Stimulated activated effector memory CD8-positive, alpha-beta T cell treated with anti-CD3 and anti-CD28 coated beads, Interleukin-12 subunit alpha, Interleukin-12 subunit beta, amount 100 ng/mL, for 72 hours (primary cell): ENCODE measurements at regions not wholly inside any gene's neighbourhood (a gene's known extent, or its start where the extent isn't known, plus 50 kb on each side); places are given as distances from the start of the nearest gene placed in this dataset.
A peak's percentile ranks its signal among the peaks of the same experiment; 100 is the strongest.

Experiments used
- ATAC-seq: fragments of 150-1000 bp; cut with Tn5 transposase; 2 replicates; pipeline ENCODE4 v1.10.0; 2021
- DNase-seq, 2 donors: peaks; one replicate each; pipeline ENCODE4 v3.0.0; 2021 to 2022; ENCODE audit warnings: low spot score in 2 of 2
- H3K27ac Mint-ChIP-seq: one replicate; pipeline ENCODE4 v1.8.0; 2022; ENCODE audit warnings: mild to moderate bottlenecking, mixed read lengths
- H3K36me3 Mint-ChIP-seq: one replicate; pipeline ENCODE4 v1.8.0; 2022; ENCODE audit warnings: mild to moderate bottlenecking, mixed read lengths
- H3K4me1 Mint-ChIP-seq: one replicate; pipeline ENCODE4 v1.8.0; 2022; ENCODE audit warnings: mixed read lengths
- H3K4me3 Mint-ChIP-seq: one replicate; pipeline ENCODE4 v1.8.0; 2022; ENCODE audit warnings: mild to moderate bottlenecking, mixed read lengths
- H3K9me3 Mint-ChIP-seq: one replicate; pipeline ENCODE4 v1.8.0; 2022; ENCODE audit warnings: mixed read lengths

DNA sequence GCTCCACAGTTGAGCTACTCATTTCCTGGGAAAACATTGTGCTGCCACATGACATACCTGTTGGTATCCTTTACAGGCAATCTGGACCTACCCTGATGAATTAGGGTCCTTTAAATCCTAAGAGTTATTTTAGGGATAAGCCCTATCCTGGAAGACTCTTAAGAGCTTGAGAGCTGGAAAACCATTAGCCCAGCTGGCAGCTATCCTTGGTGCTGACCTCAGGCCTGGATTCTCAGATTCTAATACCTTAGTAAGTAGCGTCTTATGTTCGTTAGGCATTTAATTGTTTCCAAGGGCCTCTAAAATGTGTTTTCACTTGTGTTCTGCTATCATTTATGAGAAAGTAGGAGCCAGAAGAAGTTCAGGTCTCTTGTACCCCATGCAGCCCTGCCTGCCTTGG lies 93.0 kb upstream of the SORCS3 start:
- H3K27ac Mint-ChIP-seq: no peak overlapping the region
- ATAC-seq (no peak), DNase-seq (no peak)
- H3K4me1 Mint-ChIP-seq: no peaks in the 10 kb centered on the region
- H3K4me3 Mint-ChIP-seq: no peak overlapping the region
- no peaks in the 10 kb centered on the region for H3K36me3 Mint-ChIP-seq
- no peaks in the 10 kb centered on the region for H3K9me3 Mint-ChIP-seq

DNA sequence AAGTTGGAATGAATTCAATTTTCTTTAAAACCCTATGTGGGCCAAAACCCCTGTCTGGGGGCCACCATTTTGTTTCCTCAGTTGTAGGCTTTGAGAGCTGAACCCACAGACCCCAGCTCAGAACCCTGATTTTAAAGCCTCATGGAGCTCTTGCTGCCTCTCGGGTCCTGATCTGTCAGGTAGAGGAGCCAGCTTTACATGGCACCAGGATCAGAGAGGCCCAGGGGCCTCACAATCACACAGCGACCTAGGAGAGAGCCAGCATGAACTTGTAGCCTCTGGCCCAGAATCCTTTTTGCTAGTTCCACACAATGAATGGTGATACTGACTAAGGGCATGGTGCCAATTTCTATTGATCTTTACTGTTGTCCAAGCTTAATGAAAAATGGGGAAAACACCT lies 84.3 kb upstream of the SORCS3 start:
- ATAC-seq (no peak), DNase-seq (no peak)
- no peak overlapping the region for H3K27ac Mint-ChIP-seq
- no peaks in the 10 kb centered on the region for H3K9me3 Mint-ChIP-seq
- no peak overlapping the region for H3K4me3 Mint-ChIP-seq
- no peaks in the 10 kb centered on the region for H3K4me1 Mint-ChIP-seq
- H3K36me3 Mint-ChIP-seq: no peaks in the 10 kb centered on the region

DNA sequence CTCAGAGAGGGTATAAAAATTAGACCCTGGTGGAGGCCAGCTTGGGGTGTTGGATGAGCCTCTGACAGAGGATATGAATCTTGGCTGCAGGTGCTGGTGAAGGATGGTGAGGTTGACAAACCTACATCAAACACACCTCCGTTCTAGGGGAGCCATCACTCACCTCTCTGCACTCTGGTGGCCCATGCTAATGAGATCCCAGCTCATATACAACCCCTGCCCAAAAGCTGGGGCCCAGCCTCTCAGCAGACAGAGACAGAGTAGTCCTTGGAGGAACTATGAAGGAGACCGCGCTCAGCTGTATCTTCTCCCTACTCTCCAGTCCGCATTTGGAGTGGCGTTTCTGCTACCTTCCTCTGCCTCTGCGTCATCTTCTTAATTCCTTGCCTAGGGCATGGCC lies 83.1 kb upstream of the SORCS3 start:
- ATAC-seq: no peak
- Mint-ChIP-seq H3K27ac (no peak overlapping the region), H3K36me3 (no peaks in the 10 kb centered on the region), H3K9me3 (no peaks in the 10 kb centered on the region), H3K4me3 (no peak overlapping the region), H3K4me1 (no peaks in the 10 kb centered on the region)
- peak in 1 of 2 donors; percentile 35 for DNase-seq

DNA sequence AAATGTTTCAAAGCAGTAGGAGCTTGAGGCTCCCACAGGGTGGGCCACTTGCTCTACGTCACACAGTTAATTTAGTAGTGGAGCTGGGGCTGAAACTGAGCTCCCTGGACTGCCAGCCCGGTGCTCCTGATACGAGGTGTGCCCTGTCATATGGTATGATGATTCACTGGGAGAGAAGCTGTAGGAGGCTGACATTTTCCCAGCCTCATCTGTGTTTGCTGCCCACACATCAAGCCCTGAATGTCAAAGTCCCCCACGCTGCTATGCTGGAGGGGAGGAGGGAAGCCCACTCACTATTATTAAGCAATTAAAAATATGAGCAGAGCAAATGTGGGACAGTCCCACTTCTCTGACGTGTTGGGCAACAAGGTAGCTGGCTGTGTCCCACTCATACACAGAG lies 81.2 kb upstream of the SORCS3 start:
- Mint-ChIP-seq H3K4me3 (no peak overlapping the region), H3K36me3 (no peaks in the 10 kb centered on the region), H3K4me1 (no peaks in the 10 kb centered on the region), H3K27ac (no peak overlapping the region), H3K9me3 (no peaks in the 10 kb centered on the region)
- no peak for ATAC-seq
- DNase-seq: peak in 1 of 2 donors; percentile 22

DNA sequence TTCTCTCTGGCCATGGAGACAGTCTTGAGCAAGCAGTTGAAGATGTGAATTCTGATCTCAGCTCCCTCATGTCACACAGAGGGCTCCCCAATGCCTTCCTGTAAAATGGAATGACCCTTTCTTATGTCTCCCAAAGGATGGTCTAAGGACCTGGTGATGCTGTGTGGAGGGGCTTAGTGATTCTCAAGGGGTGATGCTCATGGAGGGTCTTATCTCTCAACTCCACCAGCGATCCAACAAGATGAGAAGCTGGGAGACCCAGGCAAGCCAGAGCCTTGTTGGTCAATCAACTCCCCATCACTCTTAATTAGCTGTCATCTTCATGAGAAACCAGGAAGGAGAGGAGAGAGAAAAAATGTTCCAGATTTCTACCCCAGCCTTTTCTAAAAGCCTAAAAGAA lies 78.0 kb upstream of the SORCS3 start:
- Mint-ChIP-seq H3K4me1 (no peaks in the 10 kb centered on the region), H3K36me3 (no peaks in the 10 kb centered on the region), H3K4me3 (no peak overlapping the region), H3K9me3 (peaks cover 5% of the 10 kb centered on the region), H3K27ac (no peak overlapping the region)
- no peak for ATAC-seq
- DNase-seq: no peak

DNA sequence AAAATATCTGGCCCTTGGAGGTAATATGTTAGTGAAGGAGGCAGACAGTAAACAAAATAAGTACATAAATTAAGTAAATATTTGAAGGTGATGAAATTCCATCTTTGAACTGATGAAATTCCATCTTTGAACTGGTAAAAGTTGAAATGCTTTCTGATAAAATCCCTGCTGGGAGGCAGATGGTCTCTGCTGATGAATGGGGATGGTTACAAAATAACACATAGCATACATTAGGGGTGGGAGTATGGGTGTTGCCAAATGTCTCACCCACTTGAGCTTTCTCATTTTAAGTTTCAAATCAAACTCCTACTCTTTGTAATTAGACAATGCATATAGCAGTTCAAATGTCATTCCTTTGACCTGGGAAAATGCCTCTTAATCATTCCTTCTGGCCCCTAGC lies 77.5 kb upstream of the SORCS3 start:
- Mint-ChIP-seq H3K9me3 (peaks cover 5% of the 10 kb centered on the region), H3K36me3 (no peaks in the 10 kb centered on the region), H3K27ac (no peak overlapping the region), H3K4me1 (no peaks in the 10 kb centered on the region), H3K4me3 (no peak overlapping the region)
- DNase-seq (peak in 1 of 2 donors; percentile 4), ATAC-seq (no peak)

DNA sequence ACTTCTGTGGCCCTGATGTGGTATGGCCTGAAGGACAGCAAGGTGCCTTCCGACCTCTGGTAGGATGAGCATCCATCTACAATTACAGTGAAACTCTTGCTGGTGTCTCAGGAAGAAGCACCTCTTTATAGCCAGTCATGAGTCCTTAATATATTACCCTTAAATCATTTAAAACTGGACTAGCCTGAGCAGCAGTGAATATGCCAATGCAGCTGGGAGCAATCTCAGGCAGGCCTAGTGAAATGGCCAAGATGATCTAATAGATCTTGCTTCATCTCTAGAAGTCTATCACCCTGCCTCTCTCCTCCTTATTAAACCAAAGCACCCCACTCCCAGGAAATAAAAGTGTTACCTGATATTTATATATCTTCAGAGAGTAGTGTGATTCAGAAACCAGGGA lies 66.7 kb upstream of the SORCS3 start:
- Mint-ChIP-seq H3K27ac (no peak overlapping the region), H3K4me1 (no peaks in the 10 kb centered on the region), H3K36me3 (no peaks in the 10 kb centered on the region), H3K9me3 (peaks cover 19% of the 10 kb centered on the region), H3K4me3 (no peak overlapping the region)
- ATAC-seq: no peak
- DNase-seq: peak in 1 of 2 donors; percentile 13

DNA sequence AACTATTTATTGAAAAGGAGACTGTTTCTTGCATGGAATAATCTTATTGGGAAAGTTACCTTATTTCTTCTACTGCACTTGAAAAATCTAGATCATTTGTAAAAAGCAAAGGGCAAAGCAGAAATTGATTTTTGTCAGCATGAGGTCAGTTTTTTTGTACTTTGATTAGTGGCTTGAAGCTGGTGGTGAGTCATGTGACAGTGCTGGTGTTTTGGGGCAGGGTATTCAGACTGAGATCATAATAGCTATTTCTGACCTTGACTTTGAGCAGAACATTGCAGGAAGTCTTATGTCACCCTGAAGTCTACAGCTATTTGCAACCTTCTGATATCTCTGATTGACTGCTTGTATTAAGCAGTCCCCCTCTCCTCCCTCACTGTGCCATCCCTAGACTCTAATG lies 66.3 kb upstream of the SORCS3 start:
- ATAC-seq (no peak), DNase-seq (peak in 1 of 2 donors; percentile 22)
- no peaks in the 10 kb centered on the region for H3K36me3 Mint-ChIP-seq
- H3K4me3 Mint-ChIP-seq: no peak overlapping the region
- peaks cover 15% of the 10 kb centered on the region for H3K9me3 Mint-ChIP-seq
- H3K4me1 Mint-ChIP-seq: no peaks in the 10 kb centered on the region
- no peak overlapping the region for H3K27ac Mint-ChIP-seq

DNA sequence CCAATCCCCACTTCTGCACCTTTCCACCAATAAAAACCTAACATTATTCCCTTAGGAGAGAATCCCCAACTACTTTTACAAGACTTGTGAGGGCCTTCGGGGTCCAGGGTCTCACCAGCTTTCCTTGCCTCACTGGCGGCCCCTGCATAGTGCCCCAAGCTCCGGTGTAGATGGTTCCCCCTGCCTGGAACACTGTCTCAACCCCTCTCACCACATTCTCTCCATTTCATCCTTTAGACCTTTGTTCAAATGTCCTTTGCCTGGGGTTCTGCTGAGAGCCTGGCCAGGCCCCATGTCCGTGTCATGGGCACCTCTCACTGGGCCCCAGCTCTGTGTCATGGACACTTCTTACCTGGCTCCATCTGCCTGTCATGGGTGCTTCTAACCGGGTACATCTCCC lies 64.5 kb upstream of the SORCS3 start:
- Mint-ChIP-seq H3K27ac (no peak overlapping the region), H3K9me3 (peaks cover under 1% of the 10 kb centered on the region), H3K4me1 (peaks cover 7% of the 10 kb centered on the region), H3K4me3 (no peak overlapping the region), H3K36me3 (no peaks in the 10 kb centered on the region)
- DNase-seq: peak in 1 of 2 donors; percentile 28
- no peak for ATAC-seq

DNA sequence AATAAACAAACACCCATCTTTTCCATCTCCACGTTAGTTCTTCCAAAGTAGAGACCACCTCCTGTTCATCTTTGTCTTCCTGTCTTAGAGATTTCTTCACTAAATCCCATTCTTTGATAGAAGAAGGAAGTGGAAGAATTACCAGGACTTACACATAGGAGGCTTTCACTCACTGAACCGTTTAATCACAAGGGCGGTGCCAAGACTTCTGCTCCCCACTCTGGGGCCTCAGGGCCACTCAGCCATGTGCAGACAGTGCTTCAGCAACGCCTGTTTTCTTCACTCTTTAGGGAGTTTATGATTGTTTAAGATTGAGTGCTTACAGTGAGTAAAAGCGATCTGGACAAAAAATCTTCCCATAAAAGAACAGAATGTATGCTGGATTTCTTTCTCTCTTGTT lies 63.9 kb upstream of the SORCS3 start:
- Mint-ChIP-seq H3K27ac (no peak overlapping the region), H3K36me3 (no peaks in the 10 kb centered on the region), H3K4me3 (no peak overlapping the region), H3K9me3 (no peaks in the 10 kb centered on the region), H3K4me1 (peaks cover 7% of the 10 kb centered on the region)
- DNase-seq: peak in 1 of 2 donors; percentile 17
- no peak for ATAC-seq

DNA sequence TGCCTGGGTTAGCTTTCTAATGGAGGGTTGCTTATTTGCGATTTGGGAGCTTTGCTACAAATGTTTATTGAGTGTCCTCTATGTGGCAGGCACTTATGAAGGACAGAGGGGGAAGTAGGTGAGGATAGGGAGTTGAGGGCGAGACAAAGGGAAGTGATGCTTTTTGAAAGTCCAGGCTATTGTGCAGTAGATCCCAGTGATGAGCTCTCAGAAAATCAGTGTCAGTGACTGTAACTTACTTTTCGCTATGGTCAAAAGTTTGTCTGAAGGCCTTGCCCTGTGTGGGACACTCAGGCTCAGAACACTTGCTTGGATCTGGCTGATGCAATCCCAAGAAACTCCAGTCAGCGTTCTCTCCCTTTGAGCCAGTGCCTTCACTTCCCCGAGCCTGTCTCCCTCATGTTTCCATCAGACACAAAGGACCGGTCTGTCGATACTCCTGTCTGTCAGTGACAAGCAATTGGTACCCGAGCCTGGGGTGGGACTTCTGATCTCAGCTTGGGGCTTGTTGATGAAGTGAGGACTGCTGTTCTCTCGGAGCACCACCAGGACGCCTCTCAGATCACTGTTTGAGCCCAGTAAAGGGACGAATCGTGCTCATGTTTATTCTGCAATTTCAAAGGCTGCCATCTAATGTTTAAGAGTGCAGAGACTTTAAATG lies 63.1 kb upstream of the SORCS3 start:
- no peak for ATAC-seq
- Mint-ChIP-seq H3K36me3 (no peaks in the 10 kb centered on the region), H3K4me3 (no peak overlapping the region), H3K27ac (no peak overlapping the region), H3K4me1 (peaks cover 12% of the 10 kb centered on the region), H3K9me3 (no peaks in the 10 kb centered on the region)
- DNase-seq: peak in 1 of 2 donors; percentile 43

DNA sequence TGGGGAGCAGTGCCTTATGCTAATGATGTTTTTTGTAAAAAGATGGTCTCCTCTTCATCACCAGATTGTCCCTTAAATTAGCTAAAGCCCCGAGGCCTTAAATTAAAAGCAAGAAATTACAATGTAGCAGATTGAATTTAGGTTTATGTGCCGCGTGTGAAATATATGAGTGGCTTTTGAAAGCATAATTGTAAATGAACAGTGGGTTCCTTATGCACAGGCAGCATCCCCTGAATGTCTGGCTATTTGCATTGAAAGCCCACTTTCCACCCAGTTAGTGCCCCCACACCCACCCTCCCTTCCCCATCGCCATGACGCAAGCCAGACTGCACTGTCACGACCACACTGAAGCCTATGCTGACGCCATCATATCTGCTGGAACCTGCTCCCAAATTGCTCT lies 62.4 kb upstream of the SORCS3 start:
- Mint-ChIP-seq H3K27ac (no peak overlapping the region), H3K4me3 (no peak overlapping the region), H3K36me3 (no peaks in the 10 kb centered on the region), H3K4me1 (peaks cover 12% of the 10 kb centered on the region), H3K9me3 (no peaks in the 10 kb centered on the region)
- DNase-seq (no peak), ATAC-seq (no peak)

DNA sequence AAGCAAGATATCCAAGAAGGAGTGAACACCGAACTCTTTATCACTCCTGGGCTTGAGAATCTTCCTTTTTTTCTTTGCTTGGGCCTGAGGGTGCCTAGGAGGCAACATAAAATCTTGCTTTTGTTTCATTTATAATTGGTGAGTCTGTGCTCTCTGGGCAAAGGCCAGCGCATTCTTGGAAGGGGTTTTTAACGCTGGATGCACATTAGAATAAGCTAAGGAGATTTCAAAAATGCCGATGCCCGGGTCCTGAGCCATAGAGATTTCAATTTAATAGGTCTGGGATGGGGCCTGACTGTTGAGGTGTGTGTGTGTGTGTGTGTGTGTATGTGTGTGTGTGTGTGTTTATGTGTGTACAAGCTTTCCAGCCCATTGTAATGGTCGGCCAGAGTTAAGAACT lies 62.0 kb upstream of the SORCS3 start:
- DNase-seq: peak in 1 of 2 donors; percentile 4
- Mint-ChIP-seq H3K9me3 (no peaks in the 10 kb centered on the region), H3K4me1 (peaks cover 12% of the 10 kb centered on the region), H3K27ac (no peak overlapping the region), H3K4me3 (no peak overlapping the region), H3K36me3 (no peaks in the 10 kb centered on the region)
- ATAC-seq: no peak

DNA sequence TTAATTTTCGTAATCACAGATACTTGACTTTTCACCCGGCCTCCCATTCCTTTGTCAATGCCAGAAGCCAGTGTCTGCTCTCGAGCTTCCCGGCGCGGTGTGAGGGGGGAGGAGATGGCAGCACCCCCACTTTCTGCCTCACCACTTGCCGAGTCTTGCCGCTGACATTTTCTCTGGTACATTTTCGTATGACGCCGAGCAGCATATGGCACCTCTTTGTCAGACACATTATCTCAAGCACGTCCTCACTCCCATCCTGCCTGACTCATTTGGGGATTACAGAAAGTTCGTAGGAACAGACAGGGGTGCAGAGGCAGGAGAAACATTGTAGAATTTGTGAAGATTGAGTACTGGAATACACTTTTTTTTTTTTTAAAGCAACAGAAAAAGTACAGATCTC lies 60.8 kb upstream of the SORCS3 start:
- H3K4me1 Mint-ChIP-seq: peaks cover 12% of the 10 kb centered on the region
- DNase-seq (peak in 1 of 2 donors; percentile 35), ATAC-seq (no peak)

DNA sequence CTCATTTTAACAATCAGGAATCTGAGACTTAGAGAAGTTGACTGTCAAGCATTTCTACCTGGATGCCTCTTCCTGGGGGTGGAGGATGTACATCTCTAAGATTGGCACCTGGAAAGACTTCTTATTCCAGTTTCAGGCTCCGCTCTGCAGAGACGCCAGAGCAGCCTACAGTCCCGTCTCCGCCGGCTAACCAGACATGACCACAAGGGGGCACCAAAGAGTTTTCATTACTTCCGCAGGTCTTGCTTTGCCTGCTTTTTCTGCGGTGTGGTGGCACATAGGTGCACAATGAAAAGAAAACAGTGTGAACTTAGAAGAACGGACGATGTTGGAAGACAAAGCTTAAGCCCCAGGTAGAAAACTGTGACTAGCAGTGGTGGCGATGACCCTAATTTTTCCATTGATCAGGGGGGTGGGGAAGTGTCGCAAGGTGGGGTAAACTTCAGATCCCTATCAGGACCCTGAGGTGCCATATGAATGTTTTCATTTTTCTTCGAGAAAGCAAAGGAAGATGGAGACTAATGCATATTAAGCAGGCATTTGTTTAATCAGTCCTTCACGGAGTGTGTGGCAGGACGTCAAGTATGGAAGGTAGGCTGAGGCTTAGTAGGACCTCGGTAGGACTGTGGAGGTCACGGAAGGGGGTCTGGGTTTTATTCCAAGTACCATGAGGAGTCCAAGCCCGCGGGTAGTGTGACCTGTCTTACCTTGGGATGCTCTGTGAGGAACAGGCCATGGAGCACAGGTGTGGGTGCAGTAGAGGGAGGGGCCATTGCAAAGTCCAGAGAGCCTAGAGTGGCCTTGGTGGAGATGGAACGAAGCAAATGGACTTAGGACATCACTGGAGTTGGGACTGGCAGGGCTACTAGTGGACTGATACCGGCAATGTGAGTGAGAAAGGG lies 60.1 kb upstream of the SORCS3 start:
- Mint-ChIP-seq H3K4me3 (no peak overlapping the region), H3K36me3 (no peaks in the 10 kb centered on the region)
- ATAC-seq: peak; percentile 63

More for the DNA sequence above, 60.8 kb upstream of the SORCS3 start:
- H3K4me3 Mint-ChIP-seq: no peak overlapping the region
- no peak overlapping the region for H3K27ac Mint-ChIP-seq
- H3K9me3 Mint-ChIP-seq: no peaks in the 10 kb centered on the region
- H3K36me3 Mint-ChIP-seq: no peaks in the 10 kb centered on the region

More for the DNA sequence above, 60.1 kb upstream of the SORCS3 start:
- H3K27ac Mint-ChIP-seq: no peak overlapping the region
- no peaks in the 10 kb centered on the region for H3K9me3 Mint-ChIP-seq
- H3K4me1 Mint-ChIP-seq: peaks cover 12% of the 10 kb centered on the region
- peak; percentile 57 to 82 for DNase-seq
